Spleen (tissue), 7 donors: ENCODE measurements at regions not wholly inside any gene's neighbourhood (a gene's known extent, or its start where the extent isn't known, plus 50 kb on each side); places are given as distances from the start of the nearest gene placed in this dataset.

Experiments
- POLR2A ChIP-seq, 3 donors: fragments of 450-650 bp; IDR thresholded peaks; one replicate each; pipeline ENCODE4 v1.5.1; 2017; ENCODE audit warnings: antibody characterized with exemption in 3 of 3, mild to moderate bottlenecking in 1 of 3
- TF ChIP-seq, protein P1 (sequence below), 11 experiments: fragments of 200-600 bp in 7 of 11; fragments of 450-650 bp in 4 of 11; sonication (generic) in 4 of 11; IDR thresholded peaks in 8 of 11; conservative IDR thresholded peaks in 3 of 11; 1 replicate in 7 of 11; 2 replicates in 4 of 11; pipeline versions ENCODE4 v1.4.0 to v1.8.0; 2016 to 2021; ENCODE audit warnings: antibody characterized with exemption in 11 of 11, inconsistent platforms in 4 of 11, mild to moderate bottlenecking in 1 of 11
- donor health status: DM: no; HTN: no; CAD: no; lungs with moderate emphysema.
- donor health status: DM: no; HTN: no; CAD: no.
- donor health status: DM: no; HTN: no; CAD: no.

DNA sequence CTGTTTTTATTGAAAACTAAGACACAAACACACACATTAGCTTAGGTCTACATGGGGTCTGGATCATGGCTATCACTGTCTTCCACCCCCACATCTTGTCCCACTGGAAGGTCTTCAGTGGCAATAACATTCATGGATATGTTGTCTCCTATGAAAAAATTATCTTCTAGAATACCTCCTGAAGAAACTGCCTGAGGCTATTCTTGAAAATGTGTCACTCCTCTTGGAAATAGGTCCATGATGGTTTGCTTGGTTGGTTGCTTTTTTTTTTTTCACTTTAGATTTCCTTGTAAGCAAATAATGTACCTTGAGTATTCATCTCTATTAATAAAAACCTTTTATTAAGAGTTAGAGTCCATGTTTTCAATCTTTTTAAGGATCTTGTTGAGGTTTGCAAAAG, 195.3 kb upstream of the PDE5A start:
- no peak for TF ChIP-seq POLR2A (IDR thresholded peaks at IDR 0.05)
- TF ChIP-seq, protein P1, sequence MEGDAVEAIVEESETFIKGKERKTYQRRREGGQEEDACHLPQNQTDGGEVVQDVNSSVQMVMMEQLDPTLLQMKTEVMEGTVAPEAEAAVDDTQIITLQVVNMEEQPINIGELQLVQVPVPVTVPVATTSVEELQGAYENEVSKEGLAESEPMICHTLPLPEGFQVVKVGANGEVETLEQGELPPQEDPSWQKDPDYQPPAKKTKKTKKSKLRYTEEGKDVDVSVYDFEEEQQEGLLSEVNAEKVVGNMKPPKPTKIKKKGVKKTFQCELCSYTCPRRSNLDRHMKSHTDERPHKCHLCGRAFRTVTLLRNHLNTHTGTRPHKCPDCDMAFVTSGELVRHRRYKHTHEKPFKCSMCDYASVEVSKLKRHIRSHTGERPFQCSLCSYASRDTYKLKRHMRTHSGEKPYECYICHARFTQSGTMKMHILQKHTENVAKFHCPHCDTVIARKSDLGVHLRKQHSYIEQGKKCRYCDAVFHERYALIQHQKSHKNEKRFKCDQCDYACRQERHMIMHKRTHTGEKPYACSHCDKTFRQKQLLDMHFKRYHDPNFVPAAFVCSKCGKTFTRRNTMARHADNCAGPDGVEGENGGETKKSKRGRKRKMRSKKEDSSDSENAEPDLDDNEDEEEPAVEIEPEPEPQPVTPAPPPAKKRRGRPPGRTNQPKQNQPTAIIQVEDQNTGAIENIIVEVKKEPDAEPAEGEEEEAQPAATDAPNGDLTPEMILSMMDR (IDR thresholded peaks at IDR 0.05 in 8 of 11, conservative IDR thresholded peaks at IDR 0.05 in 3 of 11): no peak
